Smooth muscle cell (in vitro differentiated cells): ENCODE measurements at regions not wholly inside any gene's neighbourhood (a gene's known extent, or its start where the extent isn't known, plus 50 kb on each side); places are given as distances from the start of the nearest gene placed in this dataset.

Experiments
- DNase-seq: peaks from one replicate; lab custom pipeline; 2025; ENCODE audit not compliant: unreplicated experiment; lab: John Stamatoyannopoulos, UW
- H2AFZ ChIP-seq: fragments of 200-600 bp; sonication (generic); 2 replicates; pipeline ENCODE4 v1.6.0; 2016; ENCODE audit warnings: antibody characterized with exemption, low read depth, mild to moderate bottlenecking
- H3F3A ChIP-seq: fragments of 200-600 bp; sonication (generic); 2 replicates; pipeline ENCODE4 v1.6.0; 2017; ENCODE audit warnings: antibody characterized with exemption, low read depth
- H3K27ac ChIP-seq: fragments of 200-600 bp; sonication (generic); 2 replicates; pipeline ENCODE4 v1.5.1; 2016; ENCODE audit warnings: low read depth, mild to moderate bottlenecking
- H3K27me3 ChIP-seq: fragments of 200-600 bp; sonication (generic); 2 replicates; pipeline ENCODE4 v1.6.1; 2016; ENCODE audit warnings: low read depth, mild to moderate bottlenecking
- H3K36me3 ChIP-seq: fragments of 200-600 bp; sonication (generic); 2 replicates; pipeline ENCODE4 v1.5.1; 2016; ENCODE audit warnings: low read depth
- H3K4me1 ChIP-seq: fragments of 200-600 bp; sonication (generic); 2 replicates; pipeline ENCODE4 v1.5.1; 2016; ENCODE audit warnings: low read depth
- H3K4me2 ChIP-seq: fragments of 200-600 bp; sonication (generic); 2 replicates; pipeline ENCODE4 v1.6.0; 2016; ENCODE audit warnings: mild to moderate bottlenecking
- H3K4me3 ChIP-seq: fragments of 200-600 bp; sonication (generic); 2 replicates; pipeline ENCODE4 v1.5.1; 2016; ENCODE audit warnings: mild to moderate bottlenecking
- H3K79me2 ChIP-seq: fragments of 200-600 bp; sonication (generic); 2 replicates; pipeline ENCODE4 v1.6.0; 2016; ENCODE audit warnings: low read depth, mild to moderate bottlenecking
- H3K9ac ChIP-seq: fragments of 200-600 bp; sonication (generic); 2 replicates; pipeline ENCODE4 v1.6.0; 2016; ENCODE audit warnings: low read depth
- H3K9me3 ChIP-seq: fragments of 200-600 bp; sonication (generic); replicated peaks from 2 replicates; pipeline ENCODE4 v1.5.1; 2016; ENCODE audit warnings: low read depth
- H4K20me1 ChIP-seq: fragments of 200-600 bp; sonication (generic); 2 replicates; pipeline ENCODE4 v1.6.0; 2016; ENCODE audit warnings: low read depth
- CTCF ChIP-seq: fragments of 200-600 bp; sonication (generic); IDR thresholded peaks from 2 replicates; pipeline ENCODE4 v1.5.1; 2017; ENCODE audit warnings: borderline replicate concordance, mild to moderate bottlenecking, antibody characterized with exemption; ENCODE audit not compliant: insufficient read depth, poor library complexity, severe bottlenecking
- WGBS: methylation state at CpG from one replicate; pipeline ENCODE4 v1.1.7; 2016; ENCODE audit warnings: low lambda C conversion rate; 5-methylcytosine and 5-hydroxymethylcytosine counted together

GRCh38 chr2:240296476-240297255, 138.8 kb upstream of the GPC1 start:
- no peaks in the 10 kb centered on the region for H3F3A ChIP-seq
- WGBS = 87% methylated on average over 15 of the region's 16 CpGs

GRCh38 chr2:240297256-240298116, 138.0 kb upstream of the GPC1 start:
- H2AFZ ChIP-seq = no peak overlapping the region
- no peak for DNase-seq
- H3K4me2 ChIP-seq = no peak overlapping the region
- no peaks in the 10 kb centered on the region for H3K79me2 ChIP-seq
- no peaks in the 10 kb centered on the region for H3K9me3 ChIP-seq
- no peak overlapping the region for H3K4me3 ChIP-seq
- no peaks in the 10 kb centered on the region for H3K36me3 ChIP-seq
- H3K4me1 ChIP-seq = no peaks in the 10 kb centered on the region
- H3K9ac ChIP-seq = no peak overlapping the region
- TF ChIP-seq CTCF = no peak
- no peaks in the 10 kb centered on the region for H3K27me3 ChIP-seq
- H3F3A ChIP-seq = no peaks in the 10 kb centered on the region
- WGBS = 84% methylated on average over 16 of the region's 16 CpGs
- no peak overlapping the region for H3K27ac ChIP-seq
- no peaks in the 10 kb centered on the region for H4K20me1 ChIP-seq

More at GRCh38 chr2:240296476-240297255, 138.8 kb upstream of the GPC1 start:
- no peaks in the 10 kb centered on the region for H3K27me3 ChIP-seq
- H3K4me3 ChIP-seq = no peak overlapping the region
- no peaks in the 10 kb centered on the region for H3K9me3 ChIP-seq
- no peak overlapping the region for H2AFZ ChIP-seq
- TF ChIP-seq CTCF = no peak
- no peaks in the 10 kb centered on the region for H3K36me3 ChIP-seq
- no peak for DNase-seq
- no peak overlapping the region for H3K4me2 ChIP-seq
- no peak overlapping the region for H3K27ac ChIP-seq
- no peaks in the 10 kb centered on the region for H3K79me2 ChIP-seq
- H4K20me1 ChIP-seq = no peaks in the 10 kb centered on the region
- no peaks in the 10 kb centered on the region for H3K4me1 ChIP-seq
- no peak overlapping the region for H3K9ac ChIP-seq

GRCh38 chr2:240298117-240298790, 137.2 kb upstream of the GPC1 start:
- Histone ChIP-seq H4K20me1 (no peaks in the 10 kb centered on the region), H2AFZ (no peak overlapping the region), H3K27ac (no peak overlapping the region), H3K4me1 (no peaks in the 10 kb centered on the region), H3K4me2 (no peak overlapping the region), H3K4me3 (no peak overlapping the region), H3K9ac (no peak overlapping the region), H3K9me3 (no peaks in the 10 kb centered on the region), H3K79me2 (no peaks in the 10 kb centered on the region), H3F3A (no peaks in the 10 kb centered on the region), H3K36me3 (no peaks in the 10 kb centered on the region), H3K27me3 (no peaks in the 10 kb centered on the region)
- DNase-seq = no peak
- TF ChIP-seq CTCF = no peak
- WGBS = 96% methylated on average over 11 of the region's 11 CpGs
